ENCODE measurements at regions not wholly inside any gene's neighbourhood (a gene's known extent, or its start where the extent isn't known, plus 50 kb on each side); places are given as distances from the start of the nearest gene placed in this dataset.
"Not testable (repeated sequence)": the region's sequence is repeated elsewhere in the genome, so short reads cannot be mapped to it uniquely, and the experiment has no call there.

DNA sequence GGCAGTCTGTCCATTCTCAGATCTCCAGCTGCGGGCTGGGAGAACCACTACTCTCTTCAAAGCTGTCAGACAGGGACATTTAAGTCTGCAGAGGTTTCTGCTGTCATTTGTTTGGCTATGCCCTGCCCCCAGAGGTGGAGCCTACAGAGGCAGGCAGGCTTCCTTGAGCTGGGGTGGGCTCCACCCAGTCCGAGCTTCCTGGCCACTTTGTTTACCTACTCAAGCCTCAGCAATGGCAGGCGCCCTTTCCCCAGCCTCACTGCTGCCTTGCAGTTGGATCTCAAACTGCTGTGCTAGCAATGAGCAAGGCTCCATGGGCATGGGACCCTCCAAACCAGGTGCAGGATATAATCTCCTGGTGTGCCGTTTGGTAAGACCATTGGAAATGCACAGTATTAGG lies 1154.5 kb upstream of the ACO1 start:
- not testable (repeated sequence) for H3K27me3 Mint-ChIP-seq (ENCODE audit: low read depth in 3 of 3); H3K36me3 Mint-ChIP-seq; H3K27ac Mint-ChIP-seq; H3K4me1 Mint-ChIP-seq; H3K4me3 Mint-ChIP-seq; DNase-seq
- peaks cover 0 to 19% (median 11%) of the 10 kb centered on the region in 6 donors for H3K9me3 Mint-ChIP-seq

DNA sequence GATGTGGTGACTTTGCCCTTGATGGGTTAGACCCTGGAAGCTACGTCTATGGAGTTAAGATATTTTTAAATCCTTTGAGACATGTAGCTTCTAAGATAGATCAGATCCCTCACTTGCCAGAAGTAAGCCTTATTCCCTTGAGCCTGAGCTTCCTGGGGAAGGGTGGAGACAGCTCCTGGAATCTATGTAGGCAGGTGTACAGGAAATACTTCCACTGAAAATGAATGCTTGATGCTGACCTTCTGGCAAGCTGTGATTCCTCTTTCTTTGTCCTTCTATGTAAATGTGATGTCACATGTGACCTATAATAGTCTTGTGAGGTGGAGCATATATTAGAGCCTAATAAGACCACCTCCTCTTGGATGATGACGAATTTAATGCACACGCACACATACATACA lies 1152.0 kb upstream of the ACO1 start:
- Mint-ChIP-seq H3K27ac (no peak overlapping the region), H3K36me3 (no peaks in the 10 kb centered on the region), H3K9me3 (peaks cover 0 to 16% (median 9%) of the 10 kb centered on the region in 6 donors), H3K4me1 (no peaks in the 10 kb centered on the region), H3K27me3 (ENCODE audit: low read depth in 3 of 3) (no peaks in the 10 kb centered on the region), H3K4me3 (no peak overlapping the region)
- DNase-seq: no peak

DNA sequence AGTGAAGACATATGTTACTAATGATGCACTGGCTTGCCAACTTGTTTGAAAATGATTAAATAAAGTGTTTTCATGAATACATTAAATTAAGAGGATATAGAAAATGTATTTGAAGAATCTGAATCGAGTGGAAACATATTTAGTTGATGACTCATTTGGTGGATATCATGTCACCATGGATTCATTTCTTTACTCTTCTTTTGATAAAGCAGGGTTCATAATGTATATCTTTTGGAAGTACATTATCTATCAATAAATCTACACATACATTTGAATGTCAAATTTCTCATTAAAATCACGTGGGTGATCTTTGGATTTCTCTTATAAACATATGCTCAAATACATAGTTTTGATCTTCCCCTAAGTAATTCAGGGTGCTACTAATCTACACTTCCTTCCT lies 1148.1 kb upstream of the ACO1 start:
- no peak for DNase-seq
- no peaks in the 10 kb centered on the region for H3K4me1 Mint-ChIP-seq
- no peak overlapping the region for H3K27ac Mint-ChIP-seq
- H3K27me3 Mint-ChIP-seq (ENCODE audit: low read depth in 3 of 3): no peaks in the 10 kb centered on the region
- no peaks in the 10 kb centered on the region for H3K36me3 Mint-ChIP-seq
- H3K4me3 Mint-ChIP-seq: no peak overlapping the region
- H3K9me3 Mint-ChIP-seq: peaks cover 0 to 8% (median 0%) of the 10 kb centered on the region in 6 donors

GRCh38 chr9:31243386-31243785 lies 1141.1 kb upstream of the ACO1 start:
- no peaks in the 10 kb centered on the region for H3K27me3 Mint-ChIP-seq (ENCODE audit: low read depth in 3 of 3)
- no peak for DNase-seq
- H3K4me1 Mint-ChIP-seq: no peaks in the 10 kb centered on the region
- H3K9me3 Mint-ChIP-seq: peaks cover 0 to 9% (median 5%) of the 10 kb centered on the region in 6 donors
- no peak overlapping the region for H3K27ac Mint-ChIP-seq
- no peak overlapping the region for H3K4me3 Mint-ChIP-seq
- no peaks in the 10 kb centered on the region for H3K36me3 Mint-ChIP-seq

- Mint-ChIP-seq H3K4me3 (no peak overlapping the region), H3K36me3 (no peaks in the 10 kb centered on the region), H3K27ac (no peak overlapping the region), H3K9me3 (peaks cover 0 to 13% (median 10%) of the 10 kb centered on the region in 6 donors), H3K27me3 (ENCODE audit: low read depth in 3 of 3) (no peaks in the 10 kb centered on the region), H3K4me1 (no peaks in the 10 kb centered on the region)
- DNase-seq: no peak
Measured at GRCh38 chr9:31248156-31248555, 1136.3 kb upstream of the ACO1 start.

GRCh38 chr9:31251386-31251785 lies 1133.1 kb upstream of the ACO1 start:
- Mint-ChIP-seq H3K27ac (no peak overlapping the region), H3K4me3 (no peak overlapping the region), H3K36me3 (no peaks in the 10 kb centered on the region), H3K4me1 (no peaks in the 10 kb centered on the region), H3K9me3 (peaks cover 0 to 17% (median 10%) of the 10 kb centered on the region in 6 donors), H3K27me3 (ENCODE audit: low read depth in 3 of 3) (no peaks in the 10 kb centered on the region)
- no peak for DNase-seq

DNA sequence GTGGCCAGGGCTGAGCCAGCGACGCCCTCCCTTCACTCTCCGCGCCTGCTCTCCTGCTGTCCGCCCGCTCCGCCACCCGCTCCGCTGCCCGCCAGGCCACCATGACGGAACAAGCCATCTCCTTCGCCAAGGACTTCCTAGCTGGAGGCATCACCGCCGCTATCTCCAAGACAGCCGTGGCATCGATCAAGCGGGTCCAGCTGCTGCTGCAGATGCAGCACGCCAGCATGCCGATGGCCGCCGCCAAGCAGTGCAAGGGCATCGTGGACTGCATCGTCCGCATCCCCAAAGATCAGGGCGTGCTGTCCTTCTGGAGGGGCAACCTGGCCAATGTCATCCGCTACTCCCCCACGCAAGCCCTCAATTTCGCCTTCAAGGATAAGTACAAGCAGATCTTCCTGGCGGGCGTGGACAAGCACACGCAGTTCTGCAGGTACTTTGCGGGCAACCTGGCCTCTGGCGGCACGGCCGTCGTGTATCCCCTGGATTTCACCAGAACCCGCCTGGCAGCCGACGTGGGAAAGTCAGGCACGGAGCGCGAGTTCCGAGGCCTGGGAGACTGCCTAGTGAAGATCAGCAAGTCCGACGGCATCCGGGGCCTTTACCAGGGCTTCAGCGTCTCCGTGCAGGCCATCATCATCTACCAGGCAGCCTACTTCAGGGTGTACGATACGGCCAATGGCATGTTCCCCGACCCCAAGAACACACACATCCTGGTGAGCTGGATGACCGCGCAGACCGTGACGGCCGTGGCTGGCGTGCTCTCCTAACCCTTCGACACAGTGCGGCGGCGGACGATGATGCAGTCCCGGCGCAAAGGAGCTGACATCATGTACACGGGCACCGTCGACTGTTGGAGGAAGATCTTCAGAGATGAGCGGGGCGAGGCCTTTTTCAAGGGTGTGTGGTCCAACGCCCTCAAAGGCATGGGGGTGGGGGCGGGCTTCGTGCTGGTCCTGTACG lies 1130.4 kb upstream of the ACO1 start:
- DNase-seq: no peak

GRCh38 chr9:31255211-31255610 lies 1129.2 kb upstream of the ACO1 start:
- peaks cover 0 to 13% (median 6%) of the 10 kb centered on the region in 6 donors for H3K9me3 Mint-ChIP-seq
- no peak for DNase-seq
- H3K36me3 Mint-ChIP-seq: no peaks in the 10 kb centered on the region
- H3K4me3 Mint-ChIP-seq: no peak overlapping the region
- no peaks in the 10 kb centered on the region for H3K27me3 Mint-ChIP-seq (ENCODE audit: low read depth in 3 of 3)
- no peaks in the 10 kb centered on the region for H3K4me1 Mint-ChIP-seq
- no peak overlapping the region for H3K27ac Mint-ChIP-seq

More for the DNA sequence above, 1130.4 kb upstream of the ACO1 start:
- Mint-ChIP-seq H3K4me1 (no peaks in the 10 kb centered on the region), H3K9me3 (peaks cover 0 to 13% (median 6%) of the 10 kb centered on the region in 6 donors), H3K4me3 (no peak overlapping the region), H3K36me3 (no peaks in the 10 kb centered on the region), H3K27me3 (ENCODE audit: low read depth in 3 of 3) (no peaks in the 10 kb centered on the region), H3K27ac (no peak overlapping the region)

GRCh38 chr9:31259824-31260223 lies 1124.6 kb upstream of the ACO1 start:
- Mint-ChIP-seq H3K9me3 (peaks cover 0 to 3% (median 0%) of the 10 kb centered on the region in 6 donors), H3K4me3 (no peak overlapping the region), H3K4me1 (no peaks in the 10 kb centered on the region), H3K27ac (no peak overlapping the region), H3K36me3 (no peaks in the 10 kb centered on the region), H3K27me3 (ENCODE audit: low read depth in 3 of 3) (peaks cover 0 to 5% (median 0%) of the 10 kb centered on the region in 3 donors)
- DNase-seq: no peak

GRCh38 chr9:31272456-31273295 lies 1111.8 kb upstream of the ACO1 start:
- H3K4me1 Mint-ChIP-seq: no peaks in the 10 kb centered on the region
- peaks cover 0 to 2% (median 2%) of the 10 kb centered on the region in 3 donors for H3K27me3 Mint-ChIP-seq (ENCODE audit: low read depth in 3 of 3)
- DNase-seq: no peak
- no peaks in the 10 kb centered on the region for H3K36me3 Mint-ChIP-seq
- peaks cover 0 to 7% (median 3%) of the 10 kb centered on the region in 6 donors for H3K9me3 Mint-ChIP-seq
- H3K4me3 Mint-ChIP-seq: no peak overlapping the region
- H3K27ac Mint-ChIP-seq: no peak overlapping the region

DNA sequence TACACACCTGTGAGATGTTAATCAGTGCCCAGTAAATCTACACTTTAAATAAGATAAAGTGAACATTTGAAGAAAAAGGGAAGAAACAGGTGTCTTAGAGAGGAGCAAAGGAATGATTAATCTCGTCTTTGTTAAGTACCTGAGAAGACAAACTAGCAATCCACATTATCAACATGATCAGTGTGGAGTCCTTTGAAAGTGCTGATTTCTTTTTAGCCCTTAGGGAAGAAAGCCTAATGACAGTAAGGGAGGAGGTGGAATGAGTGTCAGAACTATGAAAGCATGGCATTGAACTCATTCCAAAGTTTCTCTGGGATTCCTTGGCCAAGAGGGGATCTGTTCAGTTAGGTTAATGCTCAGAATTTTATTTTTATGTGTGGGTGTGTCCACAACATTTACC lies 1109.0 kb upstream of the ACO1 start:
- no peak overlapping the region for H3K27ac Mint-ChIP-seq

GRCh38 chr9:31290731-31291130 lies 1093.7 kb upstream of the ACO1 start:
- no peaks in the 10 kb centered on the region for H3K4me1 Mint-ChIP-seq
- no peak overlapping the region for H3K4me3 Mint-ChIP-seq
- no peak for DNase-seq
- no peak overlapping the region for H3K27ac Mint-ChIP-seq
- peaks cover 0 to 2% (median 0%) of the 10 kb centered on the region in 3 donors for H3K27me3 Mint-ChIP-seq (ENCODE audit: low read depth in 3 of 3)
- H3K9me3 Mint-ChIP-seq: peaks cover 2 to 30% (median 6%) of the 10 kb centered on the region in 6 donors
- peaks cover 0 to 6% (median 4%) of the 10 kb centered on the region in 3 donors for H3K36me3 Mint-ChIP-seq

More for the DNA sequence above, 1109.0 kb upstream of the ACO1 start:
- Mint-ChIP-seq H3K4me1 (no peaks in the 10 kb centered on the region), H3K9me3 (peaks cover 0 to 5% (median 3%) of the 10 kb centered on the region in 6 donors), H3K27me3 (ENCODE audit: low read depth in 3 of 3) (peaks cover 0 to 2% (median 2%) of the 10 kb centered on the region in 3 donors), H3K4me3 (no peak overlapping the region), H3K36me3 (no peaks in the 10 kb centered on the region)
- DNase-seq: no peak

DNA sequence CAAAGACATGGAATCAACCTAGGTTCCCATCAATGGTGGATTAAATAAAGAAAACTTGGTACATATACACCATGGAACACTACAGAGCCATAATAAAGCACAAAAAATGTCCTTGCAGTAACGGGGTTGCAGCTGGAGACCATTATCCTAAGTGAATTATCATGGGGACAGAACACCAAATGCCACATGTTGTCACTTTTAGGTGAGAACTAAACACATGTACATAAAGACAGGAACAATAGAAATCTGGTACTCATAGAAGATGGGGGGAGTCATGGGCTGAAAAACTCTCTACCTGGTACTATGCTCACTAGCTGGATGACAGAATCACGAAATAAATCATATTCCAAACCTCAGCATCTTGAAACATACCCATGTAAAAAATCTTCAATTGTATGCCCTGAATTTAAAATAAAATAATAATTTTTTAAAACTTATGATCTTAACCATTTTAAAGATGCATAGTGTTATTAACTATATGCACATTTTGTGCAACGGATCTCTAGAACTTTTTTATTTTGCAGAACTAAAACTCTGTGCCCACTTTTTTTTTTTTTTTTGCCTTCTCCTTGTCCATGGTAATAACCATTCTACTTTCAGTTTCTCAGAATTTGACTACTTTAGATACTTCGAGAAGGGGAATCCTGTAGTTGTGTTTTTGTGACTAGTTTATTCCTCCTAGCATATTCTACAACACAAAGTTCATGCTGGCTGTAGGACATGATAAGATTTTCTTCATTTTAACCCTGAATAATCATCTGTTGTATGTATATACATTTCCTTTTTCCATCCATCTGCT lies 1081.6 kb upstream of the ACO1 start:
- Mint-ChIP-seq H3K9me3 (no peaks in the 10 kb centered on the region), H3K36me3 (no peaks in the 10 kb centered on the region), H3K4me3 (peak overlapping the region in 1 of 5 donors; percentile 15), H3K27me3 (ENCODE audit: low read depth in 3 of 3) (no peaks in the 10 kb centered on the region), H3K4me1 (peaks cover 15 to 25% of the 10 kb centered on the region in 2 donors), H3K27ac (no peak overlapping the region)
- no peak for DNase-seq
